ES-I3 (cell line): ENCODE measurements at regions not wholly inside any gene's neighbourhood (a gene's known extent, or its start where the extent isn't known, plus 50 kb on each side); places are given as distances from the start of the nearest gene placed in this dataset.

Experiments used
- H3K36me3 ChIP-seq: 2 replicates; pipeline ENCODE4 v1.6.1; 2013; ENCODE audit warnings: mild to moderate bottlenecking, low read length, control low read depth, moderate library complexity; ENCODE audit not compliant: insufficient read depth
- H3K4me1 ChIP-seq: 2 replicates; pipeline ENCODE4 v1.6.1; 2013; ENCODE audit warnings: mild to moderate bottlenecking, control low read depth, low read length; ENCODE audit not compliant: insufficient read depth
- H3K9ac ChIP-seq: 2 replicates; pipeline ENCODE4 v1.6.1; 2013; ENCODE audit warnings: low read depth, mild to moderate bottlenecking, low read length, moderate library complexity
- H3K9me3 ChIP-seq: 2 replicates; pipeline ENCODE4 v1.6.1; 2013; ENCODE audit warnings: mild to moderate bottlenecking, low read length, moderate library complexity; ENCODE audit not compliant: control insufficient read depth, insufficient read depth

DNA sequence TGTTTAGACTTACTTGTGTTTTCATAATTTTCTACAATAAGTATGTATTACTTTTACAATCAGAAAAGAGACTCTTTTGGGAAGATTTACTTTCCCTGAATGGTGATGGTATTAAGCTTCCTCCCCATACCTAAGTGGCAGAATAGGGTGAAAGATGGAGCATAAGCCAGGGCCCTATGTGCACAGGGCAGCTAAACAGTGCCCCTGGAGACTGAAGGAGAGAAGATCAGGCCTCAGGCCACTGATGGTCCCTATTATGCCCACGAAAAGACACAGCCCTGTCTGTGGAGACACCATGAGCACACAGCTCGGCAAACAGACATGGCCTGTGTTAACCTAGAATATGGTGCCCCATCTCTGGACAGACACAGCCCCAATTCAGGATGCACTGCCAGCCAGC is 139.4 kb downstream of the OAT start:
- Histone ChIP-seq H3K9ac (no peak overlapping the region), H3K9me3 (peaks cover 7% of the 10 kb centered on the region), H3K4me1 (no peaks in the 10 kb centered on the region), H3K36me3 (no peaks in the 10 kb centered on the region)

DNA sequence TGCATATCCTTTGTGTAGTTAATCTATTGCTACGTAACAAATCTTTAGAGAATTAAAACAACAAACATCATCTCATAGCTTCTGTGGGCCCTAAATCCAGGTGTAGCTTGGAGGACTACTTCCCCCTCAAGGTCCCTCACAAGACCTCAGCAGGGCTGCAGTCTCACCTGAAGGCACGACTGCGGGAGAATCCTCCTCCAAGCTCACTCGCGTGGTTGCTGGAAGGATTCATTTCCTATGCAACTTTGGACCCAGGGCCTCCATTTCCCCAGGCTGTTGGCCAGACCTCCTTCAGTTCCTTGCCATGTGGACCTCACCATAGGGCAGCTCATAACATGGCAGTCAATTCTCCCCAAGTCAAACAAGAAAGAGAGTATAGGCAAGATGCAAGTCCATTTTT is 140.4 kb downstream of the OAT start:
- Histone ChIP-seq H3K9me3 (peaks cover 7% of the 10 kb centered on the region), H3K9ac (no peak overlapping the region), H3K4me1 (no peaks in the 10 kb centered on the region), H3K36me3 (no peaks in the 10 kb centered on the region)

DNA sequence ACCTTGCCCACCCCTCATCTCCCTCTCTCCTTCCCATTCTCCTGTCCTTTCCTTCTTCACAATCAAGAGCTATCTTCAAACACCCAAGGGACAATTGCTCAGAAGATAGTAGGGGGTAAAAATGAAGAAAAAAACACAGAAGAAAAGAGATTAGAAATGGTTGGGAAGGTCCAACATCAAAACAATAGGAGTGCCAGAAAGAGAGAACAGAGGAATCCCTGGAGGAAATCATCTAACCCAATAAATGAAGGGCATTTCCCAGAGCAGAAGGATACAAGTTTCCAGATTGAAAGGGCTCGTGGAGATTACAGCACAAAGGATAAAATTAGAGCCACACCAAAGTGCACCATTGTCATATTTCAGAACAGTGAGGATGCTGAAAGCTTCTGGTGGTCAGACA is 145.6 kb downstream of the OAT start:
- no peaks in the 10 kb centered on the region for H3K36me3 ChIP-seq

DNA sequence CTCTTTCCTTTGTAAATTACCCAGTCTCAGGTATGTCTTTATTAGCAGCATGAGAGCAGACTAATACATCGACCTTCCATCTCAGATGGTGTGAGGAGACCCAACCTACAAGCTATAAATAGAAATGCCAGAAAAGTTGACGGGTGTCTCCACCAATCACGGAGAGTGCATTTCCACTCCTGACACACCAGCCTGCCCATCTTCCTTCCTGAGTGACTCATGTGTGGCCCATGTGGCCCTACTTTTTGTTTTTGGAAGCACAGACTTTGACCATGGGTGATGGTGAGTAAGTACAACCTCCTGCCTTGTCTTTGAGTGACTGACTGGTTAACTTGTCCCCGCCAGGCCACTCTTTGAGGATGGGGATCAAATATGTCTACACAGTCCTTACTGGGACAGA is 147.0 kb downstream of the OAT start:
- Histone ChIP-seq H3K4me1 (no peaks in the 10 kb centered on the region), H3K9me3 (peaks cover 4% of the 10 kb centered on the region; the same call in 1 of the 2 replicates), H3K36me3 (no peaks in the 10 kb centered on the region), H3K9ac (no peak overlapping the region)

More for the DNA sequence above, 145.6 kb downstream of the OAT start:
- no peak overlapping the region for H3K9ac ChIP-seq
- H3K4me1 ChIP-seq: no peaks in the 10 kb centered on the region
- H3K9me3 ChIP-seq: peaks cover 5% of the 10 kb centered on the region; the same call in 1 of the 2 replicates

DNA sequence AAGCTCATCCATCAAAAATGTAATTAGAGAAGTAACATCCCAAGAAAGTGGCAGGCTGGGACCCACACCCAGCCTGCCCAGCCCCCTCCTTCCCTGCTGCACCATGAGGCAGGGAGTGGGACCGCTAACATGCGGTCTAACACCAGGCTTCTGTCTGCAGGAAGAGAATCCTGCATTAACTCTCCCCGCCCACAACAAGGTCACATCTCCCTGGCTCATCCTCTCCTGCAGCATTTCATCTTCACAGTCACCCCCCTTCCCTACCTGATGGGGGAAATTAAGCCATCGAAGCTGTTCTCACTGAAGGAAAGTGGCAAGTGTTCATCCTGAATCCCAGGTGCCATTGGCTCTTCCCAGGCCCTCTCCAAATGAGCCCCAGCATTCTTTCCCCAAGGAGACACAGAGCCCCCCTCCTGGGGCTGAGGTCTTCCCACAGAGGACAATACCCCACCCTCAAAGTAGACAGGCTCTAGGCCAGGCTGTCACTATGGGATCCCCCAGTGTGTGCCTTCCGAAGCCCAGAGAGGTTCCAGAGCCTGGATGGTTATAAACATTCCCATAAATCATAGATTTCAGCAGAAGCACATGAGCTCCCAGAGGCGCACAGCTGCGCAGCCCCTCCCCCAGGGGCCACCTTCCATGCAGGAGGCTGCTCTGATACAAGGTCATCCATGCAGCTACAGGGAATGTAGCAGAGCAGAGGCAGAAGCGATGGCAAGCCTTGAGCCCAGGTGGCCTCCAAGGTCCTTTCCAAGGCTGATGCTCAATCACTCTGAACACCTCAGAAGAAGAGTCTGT is 148.0 kb downstream of the OAT start:
- H3K4me1 ChIP-seq: no peaks in the 10 kb centered on the region
- no peak overlapping the region for H3K9ac ChIP-seq
- no peaks in the 10 kb centered on the region for H3K36me3 ChIP-seq
- H3K9me3 ChIP-seq: peaks cover 4% of the 10 kb centered on the region; the same call in 1 of the 2 replicates

DNA sequence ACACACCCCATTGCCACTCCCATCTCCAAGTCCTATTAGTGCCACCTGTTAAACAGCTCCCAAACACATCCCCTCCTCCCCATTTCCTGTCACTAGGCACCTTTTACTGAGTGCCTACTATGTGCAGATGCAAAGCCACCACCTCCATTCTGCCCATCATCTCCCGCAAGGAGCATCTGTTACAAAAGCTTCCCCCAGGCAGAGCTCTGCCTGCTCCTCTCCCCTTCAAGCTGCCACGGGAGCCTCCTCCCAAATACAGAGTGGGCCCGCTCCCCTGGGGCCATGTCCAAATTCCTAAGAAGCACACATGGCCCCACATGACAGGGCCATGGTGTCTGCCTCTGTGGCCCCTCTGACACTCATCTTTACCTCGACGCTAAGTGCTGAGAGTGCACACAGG is 149.7 kb downstream of the OAT start:
- Histone ChIP-seq H3K36me3 (no peaks in the 10 kb centered on the region), H3K4me1 (no peaks in the 10 kb centered on the region), H3K9me3 (peaks cover 4% of the 10 kb centered on the region; the same call in 1 of the 2 replicates), H3K9ac (no peak overlapping the region)

DNA sequence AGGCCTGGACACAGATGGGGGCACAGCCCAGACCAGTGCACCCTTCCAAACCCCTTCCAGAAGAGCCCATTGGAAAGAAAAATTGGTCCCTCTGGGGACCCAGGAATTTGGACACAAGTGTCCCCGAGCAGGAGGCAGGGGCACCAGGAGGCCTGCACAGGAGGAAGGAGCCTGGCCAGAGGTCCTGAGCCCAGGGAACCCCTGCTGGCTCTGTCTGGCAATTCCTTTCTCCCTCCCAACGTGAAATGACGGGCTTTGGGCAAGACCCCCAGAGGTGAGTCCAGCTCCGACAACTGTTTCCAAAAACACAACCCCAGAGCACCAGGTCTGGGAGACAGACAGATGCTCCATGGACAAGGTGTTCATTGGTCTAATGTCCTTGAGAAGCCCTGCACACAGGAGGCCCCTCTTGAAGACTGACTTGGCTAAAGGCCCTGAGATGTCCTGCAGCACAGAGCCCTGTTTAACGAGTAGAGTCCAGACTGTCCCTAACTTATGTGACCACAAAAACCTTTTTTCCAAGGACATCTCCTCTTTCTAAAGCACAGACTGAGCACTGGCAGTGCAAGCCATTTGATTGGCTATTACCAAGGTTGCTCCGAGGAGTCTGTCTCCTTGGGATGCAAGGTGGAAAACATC is 150.7 kb downstream of the OAT start:
- Histone ChIP-seq H3K9me3 (peaks cover 4% of the 10 kb centered on the region; the same call in 1 of the 2 replicates), H3K4me1 (no peaks in the 10 kb centered on the region), H3K36me3 (no peaks in the 10 kb centered on the region), H3K9ac (no peak overlapping the region)

DNA sequence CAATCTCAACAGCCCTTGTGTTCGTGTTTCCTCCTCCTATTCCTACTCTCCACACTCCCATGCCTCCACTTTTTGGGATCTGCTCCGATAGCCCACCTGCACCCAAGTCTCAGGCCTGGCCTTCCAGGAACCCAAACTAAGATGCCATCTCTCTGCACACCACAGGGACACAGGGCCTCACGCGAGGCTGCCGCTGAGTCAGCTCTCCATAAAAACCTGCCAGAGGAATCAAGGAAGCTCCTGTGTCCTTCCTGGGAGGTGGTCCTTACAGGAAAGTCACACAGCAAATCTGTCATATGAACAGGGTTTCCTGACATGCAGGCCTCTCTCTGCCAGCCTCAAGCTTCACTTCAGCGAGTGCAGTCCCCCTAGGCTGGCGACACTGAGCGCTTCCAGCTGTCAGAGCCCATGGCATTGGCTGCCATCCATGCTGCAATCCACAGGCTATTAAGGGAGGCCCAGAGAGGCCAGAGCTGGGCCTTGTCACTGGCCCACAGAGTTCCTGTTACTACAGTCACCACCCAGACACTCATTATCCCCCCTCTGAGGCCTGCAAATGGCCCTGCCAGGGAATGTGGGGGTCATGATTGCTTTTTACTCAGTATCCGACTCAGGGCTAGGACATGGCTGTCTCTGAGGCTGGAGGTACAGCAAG is 151.4 kb downstream of the OAT start:
- no peaks in the 10 kb centered on the region for H3K4me1 ChIP-seq
- peaks cover 2% of the 10 kb centered on the region; the same call in 1 of the 2 replicates for H3K9me3 ChIP-seq
- H3K36me3 ChIP-seq: no peaks in the 10 kb centered on the region
- no peak overlapping the region for H3K9ac ChIP-seq

DNA sequence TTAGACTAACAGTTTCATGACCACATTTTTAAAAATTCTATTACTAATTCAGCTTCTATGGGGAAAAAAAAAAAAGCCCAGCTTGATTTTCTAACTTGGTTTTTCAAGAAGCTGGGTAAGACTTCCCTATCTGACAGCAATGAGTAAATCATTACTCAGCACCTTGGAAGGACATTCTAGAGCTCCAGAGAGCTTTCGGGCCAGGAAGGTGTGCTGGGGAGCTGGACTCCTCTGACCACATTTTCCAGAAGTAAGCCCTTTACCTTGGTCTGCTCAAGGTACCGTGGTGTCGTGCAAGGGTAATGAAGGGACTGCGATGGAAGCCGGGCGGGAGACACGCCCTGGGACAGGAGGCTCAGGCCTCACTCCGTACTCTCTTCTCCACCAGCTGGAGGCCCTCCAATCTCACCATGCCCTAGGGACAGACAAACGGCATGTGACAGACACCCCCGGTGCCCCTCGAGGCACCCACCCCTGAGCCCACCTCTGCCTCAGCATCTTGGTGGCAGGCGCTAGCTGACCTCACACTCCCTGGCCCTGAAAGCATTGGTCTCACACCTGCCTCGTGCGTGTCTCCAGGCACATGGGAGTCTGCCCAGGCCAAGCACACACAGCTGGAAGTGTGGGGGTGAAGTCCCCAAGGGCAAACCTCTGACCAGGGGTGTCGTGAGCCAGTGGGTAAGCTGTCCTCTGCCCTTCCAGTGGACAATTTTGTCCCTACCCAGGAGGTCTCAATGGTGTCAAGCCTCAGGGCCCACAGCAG is 152.1 kb downstream of the OAT start:
- Histone ChIP-seq H3K4me1 (no peaks in the 10 kb centered on the region), H3K36me3 (no peaks in the 10 kb centered on the region), H3K9me3 (no peaks in the 10 kb centered on the region), H3K9ac (no peak overlapping the region)

DNA sequence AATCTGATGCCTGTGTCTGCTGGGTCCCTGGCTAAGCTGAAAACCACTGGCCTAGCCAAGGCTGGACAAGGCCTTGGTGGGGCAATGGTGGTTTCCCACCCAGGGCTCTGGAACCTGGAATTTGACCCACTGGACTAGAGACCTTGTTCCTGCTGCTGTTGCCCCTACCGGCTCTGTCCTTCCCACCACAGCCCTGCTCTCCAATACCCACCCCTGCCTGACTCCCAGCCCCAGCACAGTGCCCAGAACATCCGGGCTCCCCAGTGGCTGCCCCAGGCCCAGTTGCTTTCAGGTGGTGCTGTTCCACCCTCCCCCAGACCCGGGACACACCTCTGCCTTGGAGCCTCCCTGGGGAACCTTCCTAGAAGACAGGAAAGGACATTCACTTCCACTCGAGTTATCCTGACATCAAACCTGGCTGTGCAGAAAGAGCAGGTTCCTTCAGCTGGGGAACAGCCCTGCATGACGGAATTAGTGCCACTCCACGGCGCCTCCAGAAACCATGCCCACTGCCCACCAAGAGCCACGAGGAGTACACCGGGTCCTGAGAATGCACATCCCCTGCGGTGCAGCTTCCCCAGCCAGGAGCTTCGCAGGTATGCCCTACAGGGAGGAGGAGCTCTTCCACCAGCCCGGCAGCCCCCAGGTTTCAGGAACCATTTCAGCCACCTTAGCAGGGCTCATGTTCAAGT is 152.8 kb downstream of the OAT start:
- Histone ChIP-seq H3K9me3 (no peaks in the 10 kb centered on the region), H3K4me1 (no peaks in the 10 kb centered on the region), H3K9ac (no peak overlapping the region), H3K36me3 (no peaks in the 10 kb centered on the region)

DNA sequence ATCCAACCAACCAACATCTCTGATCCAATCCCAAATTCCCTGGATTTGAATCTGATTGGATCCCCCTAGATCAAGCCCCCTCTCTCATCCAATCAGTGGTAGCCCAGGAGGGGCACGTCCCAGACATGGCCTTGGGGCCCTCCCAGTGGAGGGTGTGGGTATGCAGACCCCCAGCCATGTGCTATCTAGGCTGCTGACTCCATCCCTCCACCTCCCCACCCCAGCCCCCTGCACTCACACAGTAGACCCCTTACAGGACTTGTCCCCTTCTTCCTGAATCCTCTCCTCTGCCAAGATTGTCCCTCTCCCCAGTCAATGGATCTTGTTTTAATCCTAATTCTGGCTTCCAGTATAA is 153.4 kb downstream of the OAT start:
- Histone ChIP-seq H3K9me3 (no peaks in the 10 kb centered on the region), H3K4me1 (no peaks in the 10 kb centered on the region), H3K36me3 (no peaks in the 10 kb centered on the region), H3K9ac (no peak overlapping the region)

DNA sequence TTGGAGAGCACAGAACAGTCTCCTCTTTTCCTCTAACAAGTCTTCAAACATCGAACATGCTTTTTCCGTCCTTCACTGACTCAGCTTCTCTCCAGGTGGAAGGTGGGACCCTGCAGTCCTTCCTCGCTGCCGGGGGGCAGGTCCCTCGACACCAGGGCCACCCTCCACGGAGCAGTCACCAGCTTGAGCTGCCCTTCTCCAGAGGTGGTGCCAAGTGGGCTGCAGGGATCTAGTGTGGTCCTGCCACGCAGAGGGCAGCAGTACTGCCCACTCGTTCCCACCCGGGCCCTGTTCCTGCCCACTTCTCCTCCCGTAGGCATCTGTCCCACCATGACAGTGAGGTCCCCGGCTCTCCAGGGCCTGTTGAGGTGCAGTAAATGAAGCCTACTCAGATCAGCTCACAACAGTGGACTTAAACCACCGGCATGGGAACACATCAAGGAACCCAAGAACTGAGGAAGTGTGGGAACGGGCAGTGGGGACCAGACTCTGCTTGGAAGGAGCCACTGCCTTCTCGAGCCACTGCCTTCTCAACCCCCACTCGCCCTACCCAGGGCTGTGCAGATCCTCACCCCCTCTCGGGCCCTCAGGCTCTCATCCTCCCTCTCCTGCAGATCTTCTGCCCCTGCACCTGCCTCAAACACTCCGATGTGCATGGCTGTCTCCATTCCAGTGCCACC is 153.9 kb downstream of the OAT start:
- Histone ChIP-seq H3K9ac (no peak overlapping the region), H3K9me3 (no peaks in the 10 kb centered on the region), H3K4me1 (no peaks in the 10 kb centered on the region), H3K36me3 (no peaks in the 10 kb centered on the region)

DNA sequence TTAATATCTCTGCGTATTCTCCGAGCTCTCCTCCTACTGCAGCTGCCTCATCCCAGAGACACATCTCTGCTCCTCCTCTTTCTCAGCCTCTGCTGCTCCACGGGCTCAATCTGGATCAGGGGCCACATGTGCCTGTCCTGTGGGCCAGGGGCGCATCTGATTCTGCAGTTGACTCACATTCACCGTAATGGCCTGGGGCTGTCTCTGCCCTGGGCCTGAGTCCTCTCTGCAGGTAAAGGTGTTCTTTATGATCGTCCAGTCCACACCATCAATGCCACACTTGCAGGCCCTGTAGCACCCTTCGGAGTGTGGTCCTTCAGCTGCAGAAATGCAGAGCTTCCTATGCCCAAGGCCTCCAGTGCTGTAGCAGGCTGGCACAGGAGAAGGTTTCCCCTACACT is 154.5 kb downstream of the OAT start:
- Histone ChIP-seq H3K9ac (no peak overlapping the region), H3K9me3 (no peaks in the 10 kb centered on the region), H3K36me3 (no peaks in the 10 kb centered on the region), H3K4me1 (no peaks in the 10 kb centered on the region)
